Hepatic stellate cell (primary cell): ENCODE measurements at regions not wholly inside any gene's neighbourhood (a gene's known extent, or its start where the extent isn't known, plus 50 kb on each side); places are given as distances from the start of the nearest gene placed in this dataset.
"Not testable (repeated sequence)": the region's sequence is repeated elsewhere in the genome, so short reads cannot be mapped to it uniquely, and the experiment has no call there.

Experiments
- DNase-seq: peaks from one replicate; pipeline ENCODE4 v3.0.0; 2011; ENCODE audit warnings: low spot score

- DNase-seq = no peak
Observed at GRCh38 chr6:95865857-95866256, 149.9 kb upstream of the FUT9 start.

- no peak for DNase-seq
Observed at GRCh38 chr6:95866732-95867131, 149.0 kb upstream of the FUT9 start.

DNA sequence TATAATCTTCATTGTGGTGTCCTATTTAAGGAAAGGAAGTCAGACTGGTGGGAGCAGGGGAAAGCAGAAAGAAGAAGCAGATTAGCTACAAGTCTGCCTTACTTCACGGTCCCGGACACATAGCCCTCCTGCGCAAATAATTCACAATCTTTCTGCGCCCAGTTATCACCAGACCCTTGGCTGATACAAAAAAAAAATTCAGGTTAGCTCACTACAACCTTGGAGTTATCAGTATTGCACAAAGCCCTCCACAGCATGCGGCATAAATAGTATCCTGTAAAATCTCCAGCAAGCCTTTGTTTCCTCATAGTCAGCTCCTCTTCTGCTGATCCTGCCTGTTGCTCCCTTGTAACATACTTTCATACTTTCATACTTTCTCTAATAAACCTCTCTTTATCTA is 148.6 kb upstream of the FUT9 start:
- DNase-seq = no peak

GRCh38 chr6:95877480-95877879 is 138.3 kb upstream of the FUT9 start:
- no peak for DNase-seq

DNA sequence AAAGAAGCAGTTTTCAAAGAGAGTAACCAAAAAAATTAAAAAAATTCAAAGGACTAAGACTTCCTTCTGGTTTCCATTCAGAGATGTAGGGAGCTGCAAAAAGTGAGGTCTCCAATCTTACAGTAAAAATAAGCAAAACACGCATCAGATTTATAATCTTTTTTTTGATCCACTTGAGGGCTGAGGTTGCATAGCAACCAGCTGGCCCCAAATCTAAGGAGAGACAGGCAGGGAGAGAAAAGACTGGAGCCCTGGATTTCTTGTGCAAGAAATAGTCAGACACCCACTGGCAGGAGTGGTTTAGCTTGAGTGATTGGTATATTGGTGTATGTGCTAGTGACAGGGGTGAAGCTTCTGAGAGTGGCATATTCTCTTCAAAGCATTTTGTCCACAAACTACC is 135.9 kb upstream of the FUT9 start:
- no peak for DNase-seq

DNA sequence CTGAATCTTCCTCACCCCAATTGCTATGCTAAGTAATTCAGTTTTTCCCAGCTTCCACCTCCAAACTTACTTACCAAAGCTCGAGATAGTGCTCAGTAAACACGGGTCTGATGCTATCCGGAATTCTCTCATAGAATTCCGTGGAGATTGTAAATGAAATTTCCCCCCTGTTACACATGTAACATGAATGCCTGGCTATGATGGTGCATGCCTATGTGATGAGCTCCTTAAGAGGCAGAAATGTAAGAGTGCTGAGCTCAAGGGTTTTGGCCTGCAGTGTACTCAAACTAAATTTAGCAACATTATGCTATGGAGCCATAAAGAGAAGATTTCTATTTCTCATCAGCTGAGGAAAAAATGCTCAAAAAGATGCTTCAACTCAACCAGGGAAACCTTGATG is 133.4 kb upstream of the FUT9 start:
- DNase-seq = no peak

- not testable (repeated sequence) for DNase-seq
Observed at GRCh38 chr6:95888711-95889110, 127.1 kb upstream of the FUT9 start.

GRCh38 chr6:95905132-95905531 is 110.6 kb upstream of the FUT9 start:
- DNase-seq = no peak

- DNase-seq = no peak
Observed at GRCh38 chr6:95917034-95917433, 98.7 kb upstream of the FUT9 start.

- peak; percentile 4 for DNase-seq
Observed at GRCh38 chr6:95923518-95923917, 92.3 kb upstream of the FUT9 start.

GRCh38 chr6:95935736-95936135 is 80.0 kb upstream of the FUT9 start:
- no peak for DNase-seq

DNA sequence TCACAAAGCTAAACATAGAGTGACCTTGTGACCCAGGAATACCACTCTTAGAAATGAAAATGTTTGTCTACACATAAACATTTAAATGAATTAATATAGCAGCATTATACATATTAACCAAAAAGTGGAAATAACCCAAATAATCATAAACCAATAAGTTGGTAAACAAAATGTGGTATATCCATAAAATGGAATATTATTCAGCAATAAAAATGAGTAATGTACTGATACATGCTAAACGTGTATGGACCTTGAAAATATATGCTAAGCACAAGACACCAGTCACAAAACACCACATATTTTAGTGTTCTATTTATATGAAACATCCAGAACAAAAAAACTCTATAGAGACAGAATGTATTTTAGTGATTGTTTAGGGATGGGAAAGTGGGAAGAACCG is 68.9 kb upstream of the FUT9 start:
- no peak for DNase-seq

GRCh38 chr6:95948324-95948723 is 67.5 kb upstream of the FUT9 start:
- no peak for DNase-seq

DNA sequence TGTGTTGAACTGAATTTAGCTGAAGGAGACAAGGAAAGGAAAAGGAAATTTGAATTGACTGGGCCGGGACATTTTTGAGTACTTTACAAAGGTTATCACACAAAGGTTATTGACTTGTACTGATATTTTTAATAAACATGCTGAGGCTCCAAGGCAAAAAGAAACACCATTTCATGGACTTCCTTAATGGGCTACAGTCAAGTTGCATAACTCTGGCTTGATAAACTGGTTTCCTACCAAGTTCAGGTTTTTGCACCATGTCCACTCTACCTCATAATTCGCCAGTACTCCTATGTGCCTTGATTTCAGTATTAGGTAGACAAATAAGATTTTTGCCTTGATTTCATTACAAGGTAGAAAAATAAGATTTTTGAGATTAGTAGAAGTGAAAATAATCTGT is 65.8 kb upstream of the FUT9 start:
- DNase-seq = no peak

- DNase-seq = no peak
Observed at GRCh38 chr6:95958686-95959085, 57.1 kb upstream of the FUT9 start.

DNA sequence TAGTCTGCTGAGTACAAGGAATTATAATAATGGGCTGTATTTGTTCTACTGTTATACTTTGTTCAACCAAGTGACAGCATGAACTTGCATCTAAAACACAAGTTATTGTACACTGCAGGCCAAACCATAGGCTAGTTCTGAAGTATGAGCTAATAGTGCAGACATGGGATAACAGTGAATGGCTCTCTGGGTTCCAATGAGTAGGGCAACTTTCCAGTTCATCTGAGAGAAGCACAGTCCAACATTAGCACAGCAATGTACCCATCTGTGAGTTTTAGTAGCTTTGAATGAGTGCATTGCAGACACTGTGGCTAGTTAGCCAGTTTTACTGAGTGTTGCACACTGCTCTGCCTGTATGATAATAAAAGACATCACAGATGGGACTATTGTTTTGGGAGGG is 56.5 kb upstream of the FUT9 start:
- no peak for DNase-seq
